Astrocyte (in vitro differentiated cells and primary cell): ENCODE measurements at regions not wholly inside any gene's neighbourhood (a gene's known extent, or its start where the extent isn't known, plus 50 kb on each side); places are given as distances from the start of the nearest gene placed in this dataset.

Source experiments
- DNase-seq: peaks from one replicate; pipeline ENCODE4 v3.0.0-alpha.2; 2010; ENCODE audit warnings: low read depth
- FAIRE-seq: peaks from 2 replicates; lab custom pipeline; 2011; peaks lifted over from hg19 to GRCh38; lab: Jason Lieb, UNC
- H2AFZ ChIP-seq: 2 replicates; pipeline ENCODE4 v1.6.0; 2012; ENCODE audit warnings: low read depth, low read length, inconsistent platforms
- H3K27ac ChIP-seq: 2 replicates; pipeline ENCODE4 v1.5.1; 2011; ENCODE audit warnings: low read depth, low read length, inconsistent platforms
- H3K27me3 ChIP-seq: 2 replicates; pipeline ENCODE4 v1.6.0; 2011; ENCODE audit warnings: low read length, inconsistent platforms; ENCODE audit not compliant: insufficient read depth
- H3K36me3 ChIP-seq: 2 replicates; pipeline ENCODE4 v1.5.1; 2011; ENCODE audit warnings: low read length, inconsistent platforms; ENCODE audit not compliant: insufficient read depth
- H3K4me1 ChIP-seq: 2 replicates; pipeline ENCODE4 v1.5.1; 2011; ENCODE audit warnings: low read length, inconsistent platforms; ENCODE audit not compliant: insufficient read depth
- H3K4me2 ChIP-seq: 2 replicates; pipeline ENCODE4 v1.6.0; 2012; ENCODE audit warnings: low read length, inconsistent platforms
- H3K4me3 ChIP-seq: 2 replicates; pipeline ENCODE4 v1.5.1; 2011; ENCODE audit warnings: low read depth, mild to moderate bottlenecking, low read length, inconsistent platforms; ENCODE audit not compliant: insufficient read depth
- H3K79me2 ChIP-seq: 2 replicates; pipeline ENCODE4 v1.6.0; 2012; ENCODE audit warnings: mild to moderate bottlenecking, low read length, inconsistent platforms; ENCODE audit not compliant: insufficient read depth
- H3K9ac ChIP-seq: 2 replicates; pipeline ENCODE4 v1.6.0; 2012; ENCODE audit warnings: mild to moderate bottlenecking, low read length, inconsistent platforms
- H3K9me3 ChIP-seq: 2 replicates; pipeline ENCODE4 v1.5.1; 2012; ENCODE audit warnings: low read depth, mild to moderate bottlenecking, low read length, inconsistent platforms; ENCODE audit not compliant: insufficient read depth
- H4K20me1 ChIP-seq: 2 replicates; pipeline ENCODE4 v1.6.0; 2012; ENCODE audit warnings: low read length, inconsistent platforms; ENCODE audit not compliant: insufficient read depth
- H3K27ac Mint-ChIP-seq: one replicate; pipeline ENCODE4 v1.8.0; 2021; ENCODE audit warnings: mild to moderate bottlenecking, mixed read lengths; ENCODE audit not compliant: unreplicated experiment
- H3K27me3 Mint-ChIP-seq: one replicate; pipeline ENCODE4 v1.8.0; 2021; ENCODE audit warnings: low read depth, mixed read lengths; ENCODE audit not compliant: unreplicated experiment
- H3K36me3 Mint-ChIP-seq: one replicate; pipeline ENCODE4 v1.8.0; 2021; ENCODE audit warnings: low read depth, mixed read lengths; ENCODE audit not compliant: unreplicated experiment
- H3K4me1 Mint-ChIP-seq: one replicate; pipeline ENCODE4 v1.8.0; 2021; ENCODE audit warnings: low read depth, mixed read lengths; ENCODE audit not compliant: unreplicated experiment
- H3K4me3 Mint-ChIP-seq: one replicate; pipeline ENCODE4 v1.8.0; 2021; ENCODE audit warnings: mild to moderate bottlenecking, moderate library complexity, mixed read lengths; ENCODE audit not compliant: unreplicated experiment
- H3K9me3 Mint-ChIP-seq: one replicate; pipeline ENCODE4 v1.8.0; 2021; ENCODE audit warnings: mild to moderate bottlenecking, mixed read lengths; ENCODE audit not compliant: unreplicated experiment
- EZH2 ChIP-seq: IDR thresholded peaks from 2 replicates; pipeline ENCODE4 v1.6.1; 2012; ENCODE audit warnings: mild to moderate bottlenecking, low read length, inconsistent platforms; ENCODE audit not compliant: insufficient read depth
- TF ChIP-seq, protein P1 (sequence below): IDR thresholded peaks from 2 replicates; pipeline ENCODE4 v1.5.1; 2011; ENCODE audit warnings: low read depth, mild to moderate bottlenecking, inconsistent platforms, low read length, moderate library complexity; ENCODE audit not compliant: insufficient read depth

DNA sequence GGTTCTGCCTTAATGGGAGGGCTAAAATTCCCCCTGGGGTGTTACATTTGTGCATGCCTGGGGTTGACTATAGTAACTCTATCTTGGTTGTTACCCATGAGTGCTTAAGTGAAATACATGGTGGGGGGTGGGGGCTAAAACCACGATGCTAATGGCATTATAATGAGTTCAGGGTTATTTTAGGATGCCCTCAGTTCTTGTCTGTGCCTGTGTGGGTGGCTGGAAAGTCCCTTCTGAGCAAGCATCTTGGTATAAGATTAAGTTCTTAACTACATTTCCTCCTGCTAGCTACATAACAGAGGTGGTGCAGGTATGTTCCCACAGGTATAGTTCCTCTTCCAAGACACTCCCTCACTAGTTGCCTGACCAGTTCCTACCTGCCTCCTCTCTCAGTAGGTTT, 822.3 kb downstream of the LRFN5 start:
- Histone ChIP-seq H3K79me2 (no peaks in the 10 kb centered on the region), H4K20me1 (no peaks in the 10 kb centered on the region), H3K4me1 (no peaks in the 10 kb centered on the region), H3K4me2 (no peak overlapping the region), H3K4me3 (no peak overlapping the region), H3K9me3 (no peaks in the 10 kb centered on the region), H3K27ac (no peak overlapping the region), H3K9ac (no peak overlapping the region), H3K27me3 (no peaks in the 10 kb centered on the region), H3K36me3 (no peaks in the 10 kb centered on the region), H2AFZ (no peak overlapping the region)
- peaks cover 10% of the 10 kb centered on the region for H3K4me1 Mint-ChIP-seq
- H3K27ac Mint-ChIP-seq = no peak overlapping the region
- DNase-seq (no peak), FAIRE-seq (no peak)
- no peak overlapping the region for H3K4me3 Mint-ChIP-seq
- H3K36me3 Mint-ChIP-seq = no peaks in the 10 kb centered on the region
- H3K9me3 Mint-ChIP-seq = peaks cover 3% of the 10 kb centered on the region
- TF ChIP-seq, protein P1, sequence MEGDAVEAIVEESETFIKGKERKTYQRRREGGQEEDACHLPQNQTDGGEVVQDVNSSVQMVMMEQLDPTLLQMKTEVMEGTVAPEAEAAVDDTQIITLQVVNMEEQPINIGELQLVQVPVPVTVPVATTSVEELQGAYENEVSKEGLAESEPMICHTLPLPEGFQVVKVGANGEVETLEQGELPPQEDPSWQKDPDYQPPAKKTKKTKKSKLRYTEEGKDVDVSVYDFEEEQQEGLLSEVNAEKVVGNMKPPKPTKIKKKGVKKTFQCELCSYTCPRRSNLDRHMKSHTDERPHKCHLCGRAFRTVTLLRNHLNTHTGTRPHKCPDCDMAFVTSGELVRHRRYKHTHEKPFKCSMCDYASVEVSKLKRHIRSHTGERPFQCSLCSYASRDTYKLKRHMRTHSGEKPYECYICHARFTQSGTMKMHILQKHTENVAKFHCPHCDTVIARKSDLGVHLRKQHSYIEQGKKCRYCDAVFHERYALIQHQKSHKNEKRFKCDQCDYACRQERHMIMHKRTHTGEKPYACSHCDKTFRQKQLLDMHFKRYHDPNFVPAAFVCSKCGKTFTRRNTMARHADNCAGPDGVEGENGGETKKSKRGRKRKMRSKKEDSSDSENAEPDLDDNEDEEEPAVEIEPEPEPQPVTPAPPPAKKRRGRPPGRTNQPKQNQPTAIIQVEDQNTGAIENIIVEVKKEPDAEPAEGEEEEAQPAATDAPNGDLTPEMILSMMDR = no peak
- no peak for TF ChIP-seq EZH2
- no peaks in the 10 kb centered on the region for H3K27me3 Mint-ChIP-seq

DNA sequence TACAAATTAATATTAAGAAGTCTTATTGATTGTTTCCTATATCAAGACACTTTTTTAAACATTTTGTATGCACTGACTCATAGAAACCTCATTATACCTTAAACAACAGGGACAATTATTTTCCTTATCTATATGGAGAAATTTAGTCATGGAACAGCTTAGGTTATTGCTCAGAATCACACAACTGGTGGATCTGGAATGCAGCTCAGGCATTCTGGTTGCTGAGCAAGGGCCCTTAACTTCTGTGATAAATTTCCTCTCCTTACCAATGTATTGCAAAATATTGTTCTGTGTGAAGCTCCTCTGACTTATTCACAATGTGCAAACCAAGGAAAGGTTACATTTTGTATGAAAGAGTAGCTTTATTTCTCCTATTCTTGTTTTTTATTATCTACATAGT, 817.8 kb downstream of the LRFN5 start:
- FAIRE-seq = no peak
- no peaks in the 10 kb centered on the region for H3K4me1 ChIP-seq
- H3K36me3 ChIP-seq = no peaks in the 10 kb centered on the region
- Mint-ChIP-seq H3K9me3 (no peaks in the 10 kb centered on the region), H3K27ac (no peak overlapping the region), H3K36me3 (no peaks in the 10 kb centered on the region), H3K4me1 (peaks cover 9% of the 10 kb centered on the region), H3K27me3 (no peaks in the 10 kb centered on the region), H3K4me3 (no peak overlapping the region)
- H3K27me3 ChIP-seq = no peaks in the 10 kb centered on the region
- DNase-seq = no peak
- H3K9ac ChIP-seq = no peak overlapping the region
- H3K4me3 ChIP-seq = no peak overlapping the region
- no peaks in the 10 kb centered on the region for H4K20me1 ChIP-seq
- H3K9me3 ChIP-seq = no peaks in the 10 kb centered on the region
- TF ChIP-seq EZH2 = no peak
- TF ChIP-seq, protein P1 = no peak
- no peak overlapping the region for H3K27ac ChIP-seq
- H3K79me2 ChIP-seq = no peaks in the 10 kb centered on the region
- H3K4me2 ChIP-seq = no peak overlapping the region
- no peak overlapping the region for H2AFZ ChIP-seq

DNA sequence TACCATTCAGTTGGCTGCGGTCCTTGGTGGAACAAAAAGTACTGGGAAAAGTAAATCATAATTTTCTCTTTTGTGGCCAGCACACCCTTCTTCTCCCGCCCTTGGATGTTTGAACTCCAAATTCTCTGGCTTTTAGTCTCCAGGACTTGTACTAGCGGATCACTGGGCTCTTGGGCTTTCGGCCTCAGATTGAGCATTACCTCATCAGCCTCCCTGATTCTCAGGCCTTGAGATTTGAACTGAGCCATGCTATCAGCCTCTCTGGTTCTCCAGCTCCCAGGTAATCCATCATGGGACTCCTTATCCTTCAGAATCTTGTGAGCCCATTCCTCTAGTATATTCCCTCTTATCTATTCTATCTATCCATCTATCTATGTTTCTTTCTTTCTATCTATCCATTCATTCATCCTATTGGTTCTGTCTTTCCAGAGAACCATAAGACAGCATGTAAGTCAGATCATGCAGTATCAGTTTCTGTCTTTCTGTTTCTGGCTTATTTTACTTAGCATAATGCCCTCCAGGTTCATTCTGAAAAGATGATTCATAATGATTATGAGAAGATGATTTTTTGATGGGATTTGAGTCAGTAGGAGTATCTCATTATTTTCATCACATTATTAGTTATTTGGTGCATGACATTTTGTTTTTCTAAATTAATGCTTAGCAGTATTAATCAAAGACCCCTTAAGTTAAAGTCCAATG, 814.9 kb downstream of the LRFN5 start:
- Mint-ChIP-seq H3K36me3 (no peaks in the 10 kb centered on the region), H3K4me3 (no peak overlapping the region), H3K27me3 (no peaks in the 10 kb centered on the region), H3K4me1 (no peaks in the 10 kb centered on the region), H3K9me3 (no peaks in the 10 kb centered on the region), H3K27ac (no peak overlapping the region)
- H3K27me3 ChIP-seq = no peaks in the 10 kb centered on the region
- no peak overlapping the region for H3K4me2 ChIP-seq
- no peaks in the 10 kb centered on the region for H3K9me3 ChIP-seq
- TF ChIP-seq, protein P1 = no peak
- TF ChIP-seq EZH2 = no peak
- no peak overlapping the region for H3K4me3 ChIP-seq
- H3K79me2 ChIP-seq = no peaks in the 10 kb centered on the region
- no peaks in the 10 kb centered on the region for H3K4me1 ChIP-seq
- H4K20me1 ChIP-seq = no peaks in the 10 kb centered on the region
- H3K36me3 ChIP-seq = no peaks in the 10 kb centered on the region
- no peak overlapping the region for H2AFZ ChIP-seq
- no peak overlapping the region for H3K9ac ChIP-seq
- DNase-seq (no peak), FAIRE-seq (no peak)
- H3K27ac ChIP-seq = no peak overlapping the region
